ENCODE measurements at regions not wholly inside any gene's neighbourhood (a gene's known extent, or its start where the extent isn't known, plus 50 kb on each side); places are given as distances from the start of the nearest gene placed in this dataset.

- no peak for DNase-seq
These were observed 272.4 kb upstream of the MYO3A start for GRCh38 chr10:25661632-25662031.

- no peak for DNase-seq
These were observed 267.8 kb upstream of the MYO3A start for GRCh38 chr10:25666276-25666675.

- DNase-seq: no peak
These were observed 258.8 kb upstream of the MYO3A start for GRCh38 chr10:25675204-25675603.

GRCh38 chr10:25675615-25676014 is 258.4 kb upstream of the MYO3A start:
- no peak for DNase-seq

- no peak for DNase-seq
These were observed 255.8 kb upstream of the MYO3A start for GRCh38 chr10:25678220-25678619.

- no peak for DNase-seq
These were observed 255.4 kb upstream of the MYO3A start for GRCh38 chr10:25678666-25679065.

- DNase-seq: no peak
These were observed 251.7 kb upstream of the MYO3A start for GRCh38 chr10:25682203-25682851.

- DNase-seq: no peak
These were observed 250.7 kb upstream of the MYO3A start for GRCh38 chr10:25683344-25683743.

GRCh38 chr10:25687521-25687920 is 246.5 kb upstream of the MYO3A start:
- no peak for DNase-seq

- no peak for DNase-seq
These were observed 244.5 kb upstream of the MYO3A start for GRCh38 chr10:25689346-25690100.

- DNase-seq: no peak
These were observed 241.3 kb upstream of the MYO3A start for GRCh38 chr10:25692761-25693160.

GRCh38 chr10:25694206-25694933 is 239.7 kb upstream of the MYO3A start:
- DNase-seq: no peak

- DNase-seq: no peak
These were observed 239.1 kb upstream of the MYO3A start for GRCh38 chr10:25694971-25695370.

GRCh38 chr10:25695586-25695985 is 238.4 kb upstream of the MYO3A start:
- no peak for DNase-seq

- no peak for DNase-seq
These were observed 237.9 kb upstream of the MYO3A start for GRCh38 chr10:25696013-25696708.

- DNase-seq: no peak
These were observed 236.6 kb upstream of the MYO3A start for GRCh38 chr10:25697412-25697811.

GRCh38 chr10:25698638-25699037 is 235.4 kb upstream of the MYO3A start:
- no peak for DNase-seq

GRCh38 chr10:25699631-25700030 is 234.4 kb upstream of the MYO3A start:
- no peak for DNase-seq

- no peak for DNase-seq
These were observed 232.4 kb upstream of the MYO3A start for GRCh38 chr10:25701652-25702051.

GRCh38 chr10:25704622-25705021 is 229.4 kb upstream of the MYO3A start:
- no peak for DNase-seq

GRCh38 chr10:25707572-25707971 is 226.5 kb upstream of the MYO3A start:
- DNase-seq: no peak

- no peak for DNase-seq
These were observed 225.9 kb upstream of the MYO3A start for GRCh38 chr10:25707976-25708671.

- no peak for DNase-seq
These were observed 220.2 kb upstream of the MYO3A start for GRCh38 chr10:25713894-25714240.
